SIG-M5 treated with dmso at 0.1 percent for 504 hours (cell line): ENCODE measurements at regions not wholly inside any gene's neighbourhood (a gene's known extent, or its start where the extent isn't known, plus 50 kb on each side); places are given as distances from the start of the nearest gene placed in this dataset.

Source experiments
- DNase-seq: peaks from one replicate; lab custom pipeline; 2025; ENCODE audit not compliant: unreplicated experiment; lab: John Stamatoyannopoulos, UW

- no peak for DNase-seq
Observed at GRCh38 chr15:61415617-61416120, 186.6 kb upstream of the RORA start.

- DNase-seq = no peak
Observed at GRCh38 chr15:61411902-61412510, 182.9 kb upstream of the RORA start.

GRCh38 chr15:61410662-61411061 is 181.6 kb upstream of the RORA start:
- DNase-seq = no peak

GRCh38 chr15:61404567-61404966 is 175.5 kb upstream of the RORA start:
- DNase-seq = no peak

GRCh38 chr15:61403884-61404283 is 174.8 kb upstream of the RORA start:
- no peak for DNase-seq

- no peak for DNase-seq
Observed at GRCh38 chr15:61401903-61402698, 173.0 kb upstream of the RORA start.

GRCh38 chr15:61398310-61398709 is 169.2 kb upstream of the RORA start:
- no peak for DNase-seq

- DNase-seq = no peak
Observed at GRCh38 chr15:61396235-61396919, 167.3 kb upstream of the RORA start.

- DNase-seq = no peak
Observed at GRCh38 chr15:61393949-61394348, 164.8 kb upstream of the RORA start.

GRCh38 chr15:61393524-61393923 is 164.4 kb upstream of the RORA start:
- DNase-seq = no peak

- DNase-seq = no peak
Observed at GRCh38 chr15:61390138-61390537, 161.0 kb upstream of the RORA start.

GRCh38 chr15:61389334-61390028 is 160.4 kb upstream of the RORA start:
- DNase-seq = no peak

GRCh38 chr15:61387675-61388074 is 158.6 kb upstream of the RORA start:
- DNase-seq = no peak

- DNase-seq = no peak
Observed at GRCh38 chr15:61383421-61383820, 154.3 kb upstream of the RORA start.

GRCh38 chr15:61382927-61383326 is 153.8 kb upstream of the RORA start:
- no peak for DNase-seq

- no peak for DNase-seq
Observed at GRCh38 chr15:61381501-61381900, 152.4 kb upstream of the RORA start.

GRCh38 chr15:61380270-61380669 is 151.2 kb upstream of the RORA start:
- DNase-seq = no peak

- no peak for DNase-seq
Observed at GRCh38 chr15:61379005-61379404, 149.9 kb upstream of the RORA start.

GRCh38 chr15:61376961-61377360 is 147.9 kb upstream of the RORA start:
- DNase-seq = no peak

- DNase-seq = no peak
Observed at GRCh38 chr15:61376516-61376915, 147.4 kb upstream of the RORA start.

GRCh38 chr15:61374848-61375247 is 145.7 kb upstream of the RORA start:
- no peak for DNase-seq
